ENCODE measurements at regions not wholly inside any gene's neighbourhood (a gene's known extent, or its start where the extent isn't known, plus 50 kb on each side); places are given as distances from the start of the nearest gene placed in this dataset.

DNA sequence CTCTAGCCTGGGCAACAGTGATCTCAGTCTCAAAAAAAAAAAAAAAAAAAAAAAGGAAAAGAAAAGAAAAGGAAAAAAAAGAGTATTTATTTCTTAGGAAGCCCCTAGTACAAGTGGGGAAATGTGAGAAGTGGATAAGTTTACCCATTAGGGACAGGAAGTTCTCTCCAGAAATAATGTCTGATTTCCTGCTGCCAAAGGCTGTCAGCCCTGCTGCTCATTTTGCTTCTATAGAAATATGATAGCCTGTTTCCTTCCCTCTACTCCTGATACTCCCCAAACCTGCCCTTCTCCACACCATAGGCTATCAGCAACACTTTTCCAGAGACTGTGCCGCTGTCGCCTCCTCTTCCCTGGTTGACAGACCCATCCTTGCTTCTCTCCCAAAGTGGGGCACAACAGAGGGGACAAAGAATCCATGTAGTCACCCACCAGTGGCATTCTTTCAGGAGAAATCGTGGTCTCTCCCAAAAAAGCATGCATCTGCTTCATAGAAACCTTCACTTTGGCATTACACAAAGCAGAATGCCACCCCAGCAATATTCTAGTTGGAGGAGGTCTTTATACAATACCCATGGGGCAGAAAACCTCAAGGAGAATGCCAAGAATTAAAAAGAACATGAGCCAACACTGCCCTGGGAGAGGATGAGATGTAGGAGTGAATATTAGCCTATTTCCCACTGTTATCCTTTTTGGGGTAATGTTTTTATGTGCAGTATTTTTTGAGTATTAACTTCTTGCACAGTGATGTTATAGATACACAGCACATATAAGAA is 166.3 kb upstream of the NR5A2 start (continued):
- TF ChIP-seq PAX5 (IDR thresholded peaks at IDR 0.05; ENCODE audit: borderline replicate concordance, low read depth, low read length) (no peak), HDGF (IDR thresholded peaks at IDR 0.05) (no peak), GATAD2B (conservative IDR thresholded peaks at IDR 0.05; ENCODE audit: low read depth) (no peak), EZH2 (IDR thresholded peaks at IDR 0.05; ENCODE audit: borderline replicate concordance, control insufficient read depth, low read depth, low read length) (no peak), CHD4 (IDR thresholded peaks at IDR 0.05) (no peak)
- TF ChIP-seq, protein P1, sequence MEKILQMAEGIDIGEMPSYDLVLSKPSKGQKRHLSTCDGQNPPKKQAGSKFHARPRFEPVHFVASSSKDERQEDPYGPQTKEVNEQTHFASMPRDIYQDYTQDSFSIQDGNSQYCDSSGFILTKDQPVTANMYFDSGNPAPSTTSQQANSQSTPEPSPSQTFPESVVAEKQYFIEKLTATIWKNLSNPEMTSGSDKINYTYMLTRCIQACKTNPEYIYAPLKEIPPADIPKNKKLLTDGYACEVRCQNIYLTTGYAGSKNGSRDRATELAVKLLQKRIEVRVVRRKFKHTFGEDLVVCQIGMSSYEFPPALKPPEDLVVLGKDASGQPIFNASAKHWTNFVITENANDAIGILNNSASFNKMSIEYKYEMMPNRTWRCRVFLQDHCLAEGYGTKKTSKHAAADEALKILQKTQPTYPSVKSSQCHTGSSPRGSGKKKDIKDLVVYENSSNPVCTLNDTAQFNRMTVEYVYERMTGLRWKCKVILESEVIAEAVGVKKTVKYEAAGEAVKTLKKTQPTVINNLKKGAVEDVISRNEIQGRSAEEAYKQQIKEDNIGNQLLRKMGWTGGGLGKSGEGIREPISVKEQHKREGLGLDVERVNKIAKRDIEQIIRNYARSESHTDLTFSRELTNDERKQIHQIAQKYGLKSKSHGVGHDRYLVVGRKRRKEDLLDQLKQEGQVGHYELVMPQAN (conservative IDR thresholded peaks at IDR 0.05), result no peak

DNA sequence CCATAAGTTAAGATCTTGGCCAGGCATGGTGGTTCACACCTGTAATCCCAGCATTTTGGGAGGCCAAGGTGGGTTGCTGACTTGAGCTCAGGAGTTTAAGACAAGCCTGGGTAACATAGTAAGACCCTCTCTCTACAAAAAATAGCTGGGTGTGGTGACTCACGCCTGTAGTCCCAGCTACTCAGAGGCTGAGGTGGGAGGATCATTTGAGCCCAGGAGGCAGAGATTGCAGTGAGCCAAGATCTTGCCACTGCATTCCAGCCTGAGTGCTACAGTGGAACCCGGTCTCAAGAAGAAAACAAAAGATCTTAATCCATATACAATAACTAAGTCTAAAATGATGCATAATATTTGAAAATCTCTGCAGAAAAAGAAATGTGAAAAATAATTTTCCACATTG is 165.5 kb upstream of the NR5A2 start:
- no peaks in the 10 kb centered on the region for H3K9me3 ChIP-seq (replicated peaks; ENCODE audit: control insufficient read depth, insufficient read depth, low read length)
- no peaks in the 10 kb centered on the region for H3K36me3 ChIP-seq (ENCODE audit: control insufficient read depth in 2 of 2, insufficient read depth in 2 of 2, low read length in 1 of 2)
- H2AFZ ChIP-seq (ENCODE audit: control insufficient read depth, low read depth, low read length), result no peak overlapping the region
- SMC1A ChIA-PET (ENCODE audit: uncharacterized antibody, unreplicated experiment), result no interaction called here
- RAD21 ChIA-PET (ENCODE audit: unreplicated experiment), result interaction anchor here (0.8 kb wide), 1 partner anchor 264 kb away, joined by 3 read pairs; no protein-coding TSS in a partner anchor
- no peak overlapping the region for H3K9ac ChIP-seq (ENCODE audit: control insufficient read depth, insufficient read depth, low read length)
- no peak for DNase-seq (ENCODE audit: low read depth, low spot score)
- intact Hi-C loops (cut with micrococcal nuclease; ENCODE audit: unreplicated experiment), result no loop called here
- POLR2A ChIA-PET, result no interaction called here
- H3K4me3 ChIP-seq, result no peak overlapping the region
- H3K4me1 ChIP-seq (ENCODE audit: control insufficient read depth, insufficient read depth, low read length), result no peaks in the 10 kb centered on the region
- H3K27ac ChIP-seq (ENCODE audit: control insufficient read depth, insufficient read depth), result no peak overlapping the region
- no peak overlapping the region for H3K4me2 ChIP-seq (ENCODE audit: control insufficient read depth, insufficient read depth)
- CTCF ChIA-PET, result no interaction called here
- H4K20me1 ChIP-seq (ENCODE audit: control insufficient read depth, insufficient read depth), result no peaks in the 10 kb centered on the region
- no peak for ATAC-seq
- in situ Hi-C loops (cut with MboI), result no loop called here
- H3K27me3 ChIP-seq (replicated peaks in 1 of 2; ENCODE audit: control insufficient read depth in 2 of 2, insufficient read depth in 2 of 2, low read length in 1 of 2), result no peaks in the 10 kb centered on the region; a peak in 1 of 4 replicates
- BruUV-seq (replicated peaks), result no TSS peak
- H3K79me2 ChIP-seq (ENCODE audit: control insufficient read depth, insufficient read depth, low read length), result no peaks in the 10 kb centered on the region
- FAIRE-seq, result no peak
- 12% methylated on average over 2 of the region's 2 CpGs for whole genome bisulfite sequencing (ENCODE audit: insufficient coverage, insufficient replicate concordance, low lambda C conversion rate, missing lambda C conversion rate)
- no peak for TF ChIP-seq ZNF274 (IDR thresholded peaks at IDR 0.05; ENCODE audit: insufficient read depth, insufficient read length)
- no peak for TF ChIP-seq NR2C1 (IDR thresholded peaks at IDR 0.05)
- TF ChIP-seq TCF7 (IDR thresholded peaks at IDR 0.05; ENCODE audit: borderline replicate concordance), result no peak
- no peak for TF ChIP-seq RFX5 (IDR thresholded peaks at IDR 0.05; ENCODE audit: low read depth, low read length)
- TF ChIP-seq CHD2 (IDR thresholded peaks at IDR 0.05; ENCODE audit: borderline replicate concordance, low read depth, low read length), result no peak
- TF ChIP-seq POU2F2 (IDR thresholded peaks at IDR 0.05; ENCODE audit: borderline replicate concordance, low read depth, low read length), result no peak
- no peak for TF ChIP-seq ATF7 (IDR thresholded peaks at IDR 0.05; ENCODE audit: low read depth)
- TF ChIP-seq BCL3 (IDR thresholded peaks at IDR 0.05; ENCODE audit: borderline replicate concordance, insufficient read depth, low read depth, low read length, poor library complexity, severe bottlenecking), result no peak
- TF ChIP-seq BCL11A (IDR thresholded peaks at IDR 0.05; ENCODE audit: low read depth, low read length), result no peak
- TF ChIP-seq, protein P2, sequence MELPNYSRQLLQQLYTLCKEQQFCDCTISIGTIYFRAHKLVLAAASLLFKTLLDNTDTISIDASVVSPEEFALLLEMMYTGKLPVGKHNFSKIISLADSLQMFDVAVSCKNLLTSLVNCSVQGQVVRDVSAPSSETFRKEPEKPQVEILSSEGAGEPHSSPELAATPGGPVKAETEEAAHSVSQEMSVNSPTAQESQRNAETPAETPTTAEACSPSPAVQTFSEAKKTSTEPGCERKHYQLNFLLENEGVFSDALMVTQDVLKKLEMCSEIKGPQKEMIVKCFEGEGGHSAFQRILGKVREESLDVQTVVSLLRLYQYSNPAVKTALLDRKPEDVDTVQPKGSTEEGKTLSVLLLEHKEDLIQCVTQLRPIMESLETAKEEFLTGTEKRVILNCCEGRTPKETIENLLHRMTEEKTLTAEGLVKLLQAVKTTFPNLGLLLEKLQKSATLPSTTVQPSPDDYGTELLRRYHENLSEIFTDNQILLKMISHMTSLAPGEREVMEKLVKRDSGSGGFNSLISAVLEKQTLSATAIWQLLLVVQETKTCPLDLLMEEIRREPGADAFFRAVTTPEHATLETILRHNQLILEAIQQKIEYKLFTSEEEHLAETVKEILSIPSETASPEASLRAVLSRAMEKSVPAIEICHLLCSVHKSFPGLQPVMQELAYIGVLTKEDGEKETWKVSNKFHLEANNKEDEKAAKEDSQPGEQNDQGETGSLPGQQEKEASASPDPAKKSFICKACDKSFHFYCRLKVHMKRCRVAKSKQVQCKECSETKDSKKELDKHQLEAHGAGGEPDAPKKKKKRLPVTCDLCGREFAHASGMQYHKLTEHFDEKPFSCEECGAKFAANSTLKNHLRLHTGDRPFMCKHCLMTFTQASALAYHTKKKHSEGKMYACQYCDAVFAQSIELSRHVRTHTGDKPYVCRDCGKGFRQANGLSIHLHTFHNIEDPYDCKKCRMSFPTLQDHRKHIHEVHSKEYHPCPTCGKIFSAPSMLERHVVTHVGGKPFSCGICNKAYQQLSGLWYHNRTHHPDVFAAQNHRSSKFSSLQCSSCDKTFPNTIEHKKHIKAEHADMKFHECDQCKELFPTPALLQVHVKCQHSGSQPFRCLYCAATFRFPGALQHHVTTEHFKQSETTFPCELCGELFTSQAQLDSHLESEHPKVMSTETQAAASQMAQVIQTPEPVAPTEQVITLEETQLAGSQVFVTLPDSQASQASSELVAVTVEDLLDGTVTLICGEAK (IDR thresholded peaks at IDR 0.05; ENCODE audit: borderline replicate concordance), result no peak
